ENCODE measurements at regions not wholly inside any gene's neighbourhood (a gene's known extent, or its start where the extent isn't known, plus 50 kb on each side); places are given as distances from the start of the nearest gene placed in this dataset.
"Not testable (repeated sequence)": the region's sequence is repeated elsewhere in the genome, so short reads cannot be mapped to it uniquely, and the experiment has no call there.

- no peak for DNase-seq (ENCODE audit: extremely low read depth, low read depth)
These were observed 108.7 kb upstream of the NCOR2 start for GRCh38 chr12:124675881-124676713.

- no peak for DNase-seq (ENCODE audit: extremely low read depth, low read depth)
These were observed 107.5 kb upstream of the NCOR2 start for GRCh38 chr12:124674937-124675336.

DNA sequence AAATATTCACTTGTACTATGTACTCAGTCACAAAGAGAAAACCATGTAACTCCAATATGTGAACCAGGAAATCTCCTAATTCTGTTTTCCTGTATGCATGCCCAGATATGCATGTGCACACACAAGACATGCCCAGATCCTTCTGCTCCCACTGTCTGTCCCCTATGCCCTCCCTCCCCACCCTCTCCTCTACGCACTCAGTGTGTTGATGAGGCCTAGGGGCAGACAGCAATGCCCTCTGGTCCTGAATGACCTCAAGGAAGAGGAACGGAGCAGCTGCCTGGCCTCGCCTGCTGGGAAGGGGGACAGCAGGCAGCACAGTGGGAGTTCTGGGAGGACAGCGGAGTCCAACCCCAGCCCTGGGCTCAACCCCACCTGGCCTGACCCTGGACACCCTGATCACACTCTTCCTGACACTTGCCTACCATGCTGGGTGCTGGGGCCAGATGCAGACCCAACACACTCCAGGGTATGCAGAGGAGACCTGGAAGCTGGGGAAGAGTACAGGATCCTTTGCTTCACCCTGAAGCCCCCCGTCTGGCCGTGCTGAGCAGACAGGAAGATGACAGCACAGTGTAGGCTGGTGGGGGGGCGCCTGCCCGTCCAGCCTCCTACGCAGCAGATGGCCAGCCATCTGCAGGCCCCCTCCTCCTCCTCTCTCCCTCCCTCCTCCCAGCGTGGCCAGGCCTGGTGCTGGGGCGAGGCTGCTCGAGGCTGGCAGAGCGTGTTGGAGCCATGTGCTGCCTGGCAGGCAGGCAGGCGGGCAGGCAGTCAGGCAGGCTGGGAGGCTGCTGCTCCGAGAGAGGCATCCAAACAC is 106.6 kb upstream of the NCOR2 start:
- no peak for DNase-seq (ENCODE audit: extremely low read depth, low read depth)

- DNase-seq (ENCODE audit: extremely low read depth, low read depth): not testable (repeated sequence)
These were observed 101.9 kb upstream of the NCOR2 start for GRCh38 chr12:124669271-124669721.

DNA sequence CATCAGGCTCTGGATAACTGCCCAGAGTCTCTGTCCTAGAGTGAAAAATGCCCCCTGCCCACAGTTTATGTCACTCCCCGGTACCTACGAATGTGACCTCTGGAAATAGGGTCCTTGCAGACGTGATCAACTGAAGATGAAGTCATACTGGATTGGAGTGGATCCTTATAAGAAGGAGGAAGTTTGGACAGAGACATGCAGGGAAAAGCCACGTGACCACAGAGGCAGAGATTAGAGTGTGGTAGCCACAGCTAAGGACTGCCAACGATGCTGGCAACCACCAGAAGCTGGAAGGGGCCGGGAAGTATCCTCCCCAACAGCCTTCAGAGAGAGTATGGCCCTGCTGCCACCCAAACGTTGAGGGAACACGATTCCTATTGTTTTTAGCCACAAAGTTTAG is 101.2 kb upstream of the NCOR2 start:
- no peak for DNase-seq (ENCODE audit: extremely low read depth, low read depth)

- no peak for DNase-seq (ENCODE audit: extremely low read depth, low read depth)
These were observed 100.3 kb upstream of the NCOR2 start for GRCh38 chr12:124667506-124668326.

DNA sequence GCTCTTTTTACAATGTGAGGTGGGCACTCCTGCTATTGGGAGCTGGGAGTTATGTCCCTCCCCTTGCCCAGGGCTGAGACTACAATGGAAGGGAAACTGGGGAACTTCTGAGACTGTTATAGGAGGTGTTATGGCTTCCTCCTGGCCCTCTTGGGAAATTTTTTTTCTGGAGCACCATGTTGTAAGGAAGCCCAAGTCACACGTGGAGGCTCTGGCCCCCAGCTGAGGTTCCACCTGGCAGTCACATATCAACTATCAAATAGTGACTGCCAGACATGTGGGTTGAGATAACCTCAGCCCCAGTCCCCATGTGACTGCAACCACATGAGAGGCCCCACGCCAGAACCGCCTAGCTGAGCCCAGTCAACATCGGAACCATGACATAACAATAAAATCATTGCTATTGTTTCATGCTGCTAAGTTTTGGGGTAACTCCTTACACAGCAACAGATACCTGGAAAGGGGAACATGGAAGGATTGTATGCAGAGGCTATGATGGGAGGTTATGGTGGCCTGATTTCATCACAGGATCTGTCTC is 99.4 kb upstream of the NCOR2 start:
- no peak for DNase-seq (ENCODE audit: extremely low read depth, low read depth)

GRCh38 chr12:124665511-124665910 is 98.1 kb upstream of the NCOR2 start:
- DNase-seq (ENCODE audit: extremely low read depth, low read depth): no peak

DNA sequence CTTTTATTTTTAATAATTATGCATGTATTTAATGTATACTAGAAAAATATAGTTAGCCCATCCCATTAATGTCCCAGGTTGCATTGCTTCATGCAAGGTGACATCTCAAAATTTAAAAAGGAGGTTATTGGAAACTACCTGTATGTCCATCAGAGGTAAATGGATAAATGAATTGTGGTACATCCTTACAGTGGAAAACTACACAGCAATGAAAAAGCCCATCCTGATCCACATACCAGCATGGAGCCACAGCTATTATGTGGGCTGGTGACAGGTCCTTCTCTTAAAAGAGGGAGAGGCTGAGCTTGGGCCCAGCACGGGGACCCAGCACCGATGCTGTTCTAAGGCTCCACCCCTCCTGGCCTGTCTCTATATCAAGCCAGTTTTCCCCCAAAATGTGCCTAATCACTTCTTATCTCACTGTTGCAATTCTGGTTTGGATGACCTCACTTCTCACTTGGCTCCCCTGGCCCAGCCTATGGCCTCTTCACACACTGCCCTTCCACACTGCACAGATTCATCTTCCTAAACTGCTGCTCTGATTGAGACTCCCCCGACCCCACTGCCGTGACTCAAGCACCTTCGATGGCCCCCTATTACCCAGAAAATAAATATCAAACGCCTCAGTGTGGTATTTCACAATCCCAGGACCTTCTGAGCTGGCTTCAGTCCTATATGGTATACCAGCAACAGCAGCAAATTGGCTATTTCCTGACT is 97.1 kb upstream of the NCOR2 start:
- DNase-seq (ENCODE audit: extremely low read depth, low read depth): no peak

GRCh38 chr12:124663771-124664366 is 96.5 kb upstream of the NCOR2 start:
- no peak for DNase-seq (ENCODE audit: extremely low read depth, low read depth)

GRCh38 chr12:124663206-124663605 is 95.8 kb upstream of the NCOR2 start:
- no peak for DNase-seq (ENCODE audit: extremely low read depth, low read depth)

DNA sequence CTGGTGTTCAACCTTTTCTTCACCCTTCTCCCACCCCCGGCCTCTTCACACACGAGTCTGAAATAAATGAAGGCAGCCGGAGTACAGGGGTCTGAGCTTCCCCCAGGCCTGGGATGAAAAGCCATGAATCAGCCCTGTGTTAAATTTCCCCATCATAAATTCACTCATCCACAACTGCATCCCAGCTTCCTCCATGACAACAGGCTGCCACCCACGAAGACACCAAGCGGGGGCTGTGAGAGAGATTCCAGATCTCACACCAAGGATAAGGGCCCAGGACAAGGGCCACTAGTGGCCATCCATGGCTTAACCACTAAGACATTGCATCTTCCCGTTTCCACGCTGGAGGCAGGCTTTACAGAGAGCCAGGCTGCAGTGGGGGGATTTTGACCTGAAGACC is 93.9 kb upstream of the NCOR2 start:
- DNase-seq (ENCODE audit: extremely low read depth, low read depth): no peak

DNA sequence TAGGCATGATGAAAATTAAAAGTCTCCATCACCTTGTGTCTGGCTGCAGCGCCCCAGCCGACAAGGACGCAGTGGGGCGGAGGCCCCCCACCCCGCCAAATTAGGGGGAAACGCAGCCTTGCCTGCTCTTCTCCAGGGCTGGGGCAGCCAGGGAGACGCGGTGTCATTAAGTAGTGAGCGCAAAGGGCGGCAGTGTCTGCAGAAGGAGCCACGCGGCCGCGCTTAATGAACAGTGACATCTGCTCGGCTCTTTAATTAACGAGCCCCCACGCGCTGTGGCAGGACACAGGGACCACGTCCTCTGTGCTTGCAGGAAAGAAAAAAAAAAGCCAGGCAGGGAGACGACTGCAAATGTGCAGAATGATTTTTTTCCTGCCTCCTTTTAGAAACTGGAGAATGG is 93.4 kb upstream of the NCOR2 start:
- no peak for DNase-seq (ENCODE audit: extremely low read depth, low read depth)

GRCh38 chr12:124658806-124659402 is 91.5 kb upstream of the NCOR2 start:
- no peak for DNase-seq (ENCODE audit: extremely low read depth, low read depth)

DNA sequence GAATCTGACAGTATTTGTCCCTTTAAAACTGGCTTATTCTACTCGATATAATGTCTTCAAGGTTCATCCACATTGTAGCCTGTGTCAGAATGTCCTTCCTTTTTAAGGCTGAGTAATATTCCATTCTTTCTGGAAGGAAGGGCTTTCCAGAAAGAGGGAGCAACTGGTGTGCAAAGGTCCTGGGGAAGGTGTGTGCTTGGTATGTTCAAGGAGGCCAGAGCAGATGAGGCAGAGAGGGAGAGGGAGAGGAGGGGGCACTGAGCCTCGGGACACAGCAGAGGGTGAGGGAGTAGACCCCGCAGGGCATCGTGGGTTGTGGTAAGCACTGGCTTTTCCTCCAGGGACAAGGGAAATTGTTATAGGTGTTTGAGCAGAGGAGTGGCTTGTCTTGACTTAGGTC is 90.9 kb upstream of the NCOR2 start:
- DNase-seq (ENCODE audit: extremely low read depth, low read depth): no peak

GRCh38 chr12:124656947-124657434 is 89.6 kb upstream of the NCOR2 start:
- no peak for DNase-seq (ENCODE audit: extremely low read depth, low read depth)

- no peak for DNase-seq (ENCODE audit: extremely low read depth, low read depth)
These were observed 88.5 kb upstream of the NCOR2 start for GRCh38 chr12:124655698-124656516.

- DNase-seq (ENCODE audit: extremely low read depth, low read depth): no peak
These were observed 87.8 kb upstream of the NCOR2 start for GRCh38 chr12:124655048-124655697.

Measured in NCI-H460 (cell line).